ENCODE measurements at regions not wholly inside any gene's neighbourhood (a gene's known extent, or its start where the extent isn't known, plus 50 kb on each side); places are given as distances from the start of the nearest gene placed in this dataset.

DNA sequence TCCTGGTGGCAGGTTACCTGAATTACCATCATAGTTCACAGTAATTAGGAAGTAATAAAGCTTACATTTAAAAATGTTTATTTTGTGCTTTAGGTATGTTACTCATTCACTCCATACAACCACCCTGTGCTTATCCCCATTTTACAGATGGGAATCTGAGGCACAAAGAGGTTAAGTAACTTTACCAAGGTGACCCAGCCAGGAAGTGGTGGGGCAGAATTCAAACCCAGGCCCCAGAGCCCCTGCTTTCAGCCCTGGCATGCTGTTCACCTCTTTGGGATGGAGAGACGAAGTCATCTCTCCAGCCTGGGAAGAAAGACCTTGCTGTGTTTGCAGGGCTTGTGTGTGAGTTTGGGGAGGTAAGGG is 285.6 kb upstream of the TPM1 start:
- no peak for DNase-seq (ENCODE audit: extremely low read depth, low read depth, low spot score)

DNA sequence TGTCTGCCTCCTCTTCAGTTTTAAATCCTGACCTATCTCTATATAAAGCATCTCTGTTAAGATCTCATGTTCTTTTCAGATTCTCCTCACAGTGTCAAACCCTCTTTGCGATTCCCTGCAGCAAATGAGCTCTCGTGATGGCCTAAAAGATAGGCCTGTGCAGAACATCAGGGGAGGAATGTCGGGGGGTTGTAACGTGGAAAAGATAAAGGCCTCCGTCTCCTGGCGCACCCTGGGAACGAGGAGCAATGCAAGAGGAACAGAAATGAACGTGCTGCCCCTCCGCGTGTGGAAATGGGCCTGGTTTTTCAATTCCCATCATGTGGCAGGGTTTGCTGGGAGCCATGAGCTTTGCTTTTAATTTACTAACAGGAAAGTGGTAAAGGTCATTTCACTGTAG is 285.0 kb upstream of the TPM1 start:
- no peak for DNase-seq (ENCODE audit: extremely low read depth, low read depth, low spot score)

DNA sequence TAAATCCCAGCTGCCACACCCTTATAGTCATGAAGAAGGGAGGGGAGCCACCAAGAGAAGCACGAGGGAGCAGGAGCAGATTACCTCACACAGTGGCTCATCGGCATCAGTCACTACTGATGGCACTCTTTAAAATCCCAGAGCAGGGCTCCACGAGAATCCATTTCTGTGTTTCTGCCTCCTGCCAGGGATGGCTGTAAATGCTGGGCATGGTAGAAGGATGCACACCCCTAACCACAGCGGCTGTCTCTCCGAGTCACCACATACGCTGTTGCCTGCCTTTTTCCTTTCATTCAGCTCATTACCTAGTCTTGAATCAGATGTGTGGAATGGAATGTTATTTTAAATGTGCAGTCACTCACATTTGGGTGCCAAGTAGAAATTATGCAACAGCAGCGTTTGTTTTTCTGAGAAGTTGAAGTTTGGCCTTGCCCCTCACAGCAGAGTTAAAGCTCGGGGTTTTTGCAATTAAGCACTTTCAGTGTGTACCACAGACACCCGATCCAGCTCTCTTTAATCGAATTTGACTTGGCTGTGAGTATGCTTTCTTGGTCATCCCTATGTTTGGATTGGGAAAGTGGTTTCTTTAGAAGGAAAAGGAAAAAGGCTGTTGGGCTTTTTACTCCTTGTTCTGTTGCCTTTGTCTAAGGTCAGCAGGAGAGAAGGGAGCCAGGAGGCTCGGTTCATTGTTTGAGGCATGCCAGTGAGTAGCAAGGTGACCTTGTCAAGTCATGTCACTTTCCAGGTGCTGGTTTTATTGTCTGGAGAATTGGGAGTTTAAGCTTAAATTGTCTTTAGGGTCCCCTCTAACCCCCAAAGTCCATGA is 284.2 kb upstream of the TPM1 start:
- no peak for DNase-seq (ENCODE audit: extremely low read depth, low read depth, low spot score)

GRCh38 chr15:62758952-62759349 is 283.6 kb upstream of the TPM1 start:
- DNase-seq (ENCODE audit: extremely low read depth, low read depth, low spot score), result no peak

GRCh38 chr15:62760538-62760937 is 282.0 kb upstream of the TPM1 start:
- DNase-seq (ENCODE audit: extremely low read depth, low read depth, low spot score), result no peak

- no peak for DNase-seq (ENCODE audit: extremely low read depth, low read depth, low spot score)
Measured at GRCh38 chr15:62765916-62766315, 276.6 kb upstream of the TPM1 start.

DNA sequence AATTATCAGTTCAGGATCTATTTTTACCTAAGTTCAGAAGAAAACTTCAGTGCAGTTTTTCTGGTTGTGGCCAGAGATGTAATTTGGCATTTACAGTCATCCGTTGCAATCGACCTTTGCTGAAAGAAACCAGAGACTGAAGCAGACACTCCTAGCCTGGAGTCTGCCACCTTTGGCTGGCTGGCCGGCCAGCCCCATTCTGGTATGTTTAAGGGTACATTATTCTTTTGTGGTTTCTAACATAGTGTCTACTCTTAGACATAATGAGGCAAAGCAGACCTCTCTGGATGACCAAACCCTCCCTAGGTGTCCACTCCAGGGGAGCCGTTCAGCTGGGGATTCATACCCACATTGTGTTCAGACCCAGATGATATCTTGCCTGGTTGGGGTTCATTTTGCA is 275.9 kb upstream of the TPM1 start:
- DNase-seq (ENCODE audit: extremely low read depth, low read depth, low spot score), result no peak

DNA sequence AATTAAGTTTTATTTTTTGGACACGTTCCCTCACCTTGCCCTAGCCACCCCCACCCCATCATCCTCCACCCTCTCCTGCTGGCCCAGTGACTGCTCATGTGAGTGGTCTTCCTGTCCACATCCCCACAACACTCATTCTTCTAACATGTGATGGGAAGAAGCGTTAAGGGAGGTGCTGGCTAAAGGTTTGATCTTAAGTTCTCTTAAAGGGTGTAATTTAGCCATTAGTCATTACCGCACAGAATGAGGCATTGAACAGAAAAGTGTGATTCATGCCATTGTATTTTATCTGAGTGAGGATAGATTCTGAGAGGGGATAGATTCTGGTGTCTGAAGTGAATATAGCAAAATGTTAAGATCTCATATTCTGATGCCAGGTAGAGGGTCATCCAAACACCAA is 272.9 kb upstream of the TPM1 start:
- no peak for DNase-seq (ENCODE audit: extremely low read depth, low read depth, low spot score)

DNA sequence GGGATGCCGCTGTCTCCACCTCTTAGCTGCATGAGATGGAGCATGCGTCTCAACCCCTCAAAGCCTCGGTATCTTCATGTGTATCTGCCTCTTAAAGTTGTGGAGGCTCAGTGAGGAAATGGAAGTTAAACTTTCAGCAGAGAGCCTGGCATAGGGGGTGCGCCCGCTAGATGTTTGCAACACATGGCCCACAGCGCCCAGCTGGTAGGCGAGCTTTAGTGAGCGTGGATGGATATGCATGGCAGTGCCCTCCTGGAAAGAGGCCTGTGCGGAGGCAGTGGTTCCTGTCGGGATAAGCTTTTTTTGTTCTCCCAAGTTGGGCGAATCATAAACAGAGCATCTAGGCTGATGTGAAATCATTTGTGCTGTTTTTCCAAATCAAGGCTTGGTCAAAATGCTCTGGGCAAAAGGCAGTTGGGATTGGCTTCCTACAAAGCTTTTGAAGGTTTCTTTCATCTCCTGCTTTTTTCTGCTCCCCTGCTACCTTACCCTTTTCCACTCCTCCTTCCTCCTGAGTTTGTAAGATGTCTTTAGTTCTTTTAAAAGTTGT is 272.4 kb upstream of the TPM1 start:
- DNase-seq (ENCODE audit: extremely low read depth, low read depth, low spot score), result no peak

DNA sequence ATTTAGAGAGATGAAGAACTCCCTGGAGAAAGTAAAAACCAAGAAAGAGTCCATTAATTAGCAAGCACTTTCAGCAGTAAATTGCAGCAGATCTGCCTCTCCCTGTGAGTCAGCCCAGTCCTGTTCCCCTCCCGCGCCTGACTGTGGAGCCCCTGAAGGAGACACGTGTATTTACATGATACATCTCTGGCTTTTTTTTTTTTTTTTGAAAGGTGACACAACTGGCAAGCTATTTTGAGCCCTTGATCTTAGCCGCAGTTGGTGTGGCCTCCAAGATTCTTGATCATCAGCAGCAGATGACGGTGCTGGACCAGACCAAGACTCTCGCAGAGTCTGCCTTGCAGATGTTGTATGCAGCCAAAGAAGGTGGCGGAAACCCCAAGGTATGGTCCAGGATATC is 271.8 kb upstream of the TPM1 start:
- no peak for DNase-seq (ENCODE audit: extremely low read depth, low read depth, low spot score)

DNA sequence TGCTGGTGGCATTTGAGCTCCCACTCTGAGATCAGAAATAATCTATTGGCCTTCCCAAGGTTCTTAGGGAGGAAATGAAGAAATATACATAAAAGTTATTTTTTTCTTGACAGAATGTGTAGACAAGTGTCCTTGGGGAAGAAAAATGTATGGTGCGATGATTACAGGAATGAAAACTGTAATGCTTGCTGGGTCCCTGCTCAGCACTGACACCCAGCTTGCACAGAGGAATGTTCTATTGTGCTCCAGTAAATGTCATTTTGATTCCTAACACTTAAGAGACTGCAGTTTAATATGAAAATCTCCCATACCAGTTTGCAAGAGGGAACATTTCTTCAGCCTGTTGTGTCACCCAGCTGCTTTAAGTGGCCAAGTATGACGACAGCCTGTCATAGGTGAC is 271.3 kb upstream of the TPM1 start:
- no peak for DNase-seq (ENCODE audit: extremely low read depth, low read depth, low spot score)

GRCh38 chr15:62773369-62774165 is 269.0 kb upstream of the TPM1 start:
- no peak for DNase-seq (ENCODE audit: extremely low read depth, low read depth, low spot score)

- no peak for DNase-seq (ENCODE audit: extremely low read depth, low read depth, low spot score)
Measured at GRCh38 chr15:62775932-62776331, 266.6 kb upstream of the TPM1 start.

- no peak for DNase-seq (ENCODE audit: extremely low read depth, low read depth, low spot score)
Measured at GRCh38 chr15:62777671-62778070, 264.9 kb upstream of the TPM1 start.

GRCh38 chr15:62779036-62779770 is 263.3 kb upstream of the TPM1 start:
- peak; percentile 76 for DNase-seq (ENCODE audit: extremely low read depth, low read depth, low spot score)

GRCh38 chr15:62779899-62780298 is 262.6 kb upstream of the TPM1 start:
- DNase-seq (ENCODE audit: extremely low read depth, low read depth, low spot score), result no peak

- DNase-seq (ENCODE audit: extremely low read depth, low read depth, low spot score), result no peak
Measured at GRCh38 chr15:62781081-62781497, 261.5 kb upstream of the TPM1 start.

GRCh38 chr15:62782071-62782841 is 260.3 kb upstream of the TPM1 start:
- DNase-seq (ENCODE audit: extremely low read depth, low read depth, low spot score), result peak; percentile 77

GRCh38 chr15:62782896-62783295 is 259.7 kb upstream of the TPM1 start:
- no peak for DNase-seq (ENCODE audit: extremely low read depth, low read depth, low spot score)

GRCh38 chr15:62783303-62783957 is 259.1 kb upstream of the TPM1 start:
- DNase-seq (ENCODE audit: extremely low read depth, low read depth, low spot score), result no peak
